HepG2 (cell line): ENCODE measurements at regions not wholly inside any gene's neighbourhood (a gene's known extent, or its start where the extent isn't known, plus 50 kb on each side); places are given as distances from the start of the nearest gene placed in this dataset.

ENCODE experiments used
- CTCF ChIP-seq: sonication (generic); formaldehyde crosslinking; IDR thresholded peaks from 2 replicates; pipeline ENCODE4 v1.5.0; 2020; ENCODE audit warnings: mild to moderate bottlenecking, missing genetic modification reagents, moderate library complexity
- E2F2 ChIP-seq: sonication (generic); formaldehyde crosslinking; IDR thresholded peaks from 2 replicates; pipeline ENCODE4 v1.4.0; 2020; ENCODE audit warnings: missing genetic modification reagents, borderline replicate concordance
- EZH2 ChIP-seq: conservative IDR thresholded peaks from 2 replicates; pipeline ENCODE4 v1.6.1; 2012; ENCODE audit warnings: mild to moderate bottlenecking, low read depth, low read length, moderate library complexity
- FOXJ3 ChIP-seq: sonication (generic); formaldehyde crosslinking; IDR thresholded peaks from 2 replicates; pipeline ENCODE4 v1.4.0; 2020; ENCODE audit warnings: missing genetic modification reagents, mild to moderate bottlenecking, borderline replicate concordance
- GTF3A ChIP-seq: sonication (generic); formaldehyde crosslinking; conservative IDR thresholded peaks from 2 replicates; pipeline ENCODE4 v1.4.0; 2020; ENCODE audit warnings: mild to moderate bottlenecking, missing genetic modification reagents
- HBP1 ChIP-seq: IDR thresholded peaks from 2 replicates; pipeline ENCODE4 v1.6.1; 2016; ENCODE audit warnings: low read depth, control low read depth
- HDAC2 ChIP-seq: sonication (generic); formaldehyde crosslinking; IDR thresholded peaks from 2 replicates; pipeline ENCODE4 v1.4.0; 2020; ENCODE audit warnings: missing genetic modification reagents
- MAFF ChIP-seq: IDR thresholded peaks from 2 replicates; pipeline ENCODE4 v1.6.1; 2011; ENCODE audit warnings: low read depth, low read length, improper control_type of control experiment
- MAX ChIP-seq: IDR thresholded peaks from 2 replicates; pipeline ENCODE4 v1.6.1; 2012; ENCODE audit warnings: inconsistent platforms
- NR3C1 ChIP-seq: sonication (generic); formaldehyde crosslinking; IDR thresholded peaks from 2 replicates; pipeline ENCODE4 v1.4.0; 2020; ENCODE audit warnings: missing genetic modification reagents
- RXRA ChIP-seq: sonication (generic); formaldehyde crosslinking; IDR thresholded peaks from 2 replicates; pipeline ENCODE4 v1.5.1; 2020; ENCODE audit warnings: missing genetic modification reagents
- ZBTB8A ChIP-seq: sonication (generic); formaldehyde crosslinking; IDR thresholded peaks from 2 replicates; pipeline ENCODE4 v1.4.0; 2020; ENCODE audit warnings: mild to moderate bottlenecking, low read depth, missing genetic modification reagents, borderline replicate concordance
- ZMYM3 ChIP-seq: sonication (generic); formaldehyde crosslinking; IDR thresholded peaks from 2 replicates; pipeline ENCODE4 v1.5.1; 2020; ENCODE audit warnings: mild to moderate bottlenecking, missing genetic modification reagents
- TF ChIP-seq, protein P1 (sequence below): sonication (generic); formaldehyde crosslinking; IDR thresholded peaks from 2 replicates; pipeline ENCODE4 v1.4.0; 2020; ENCODE audit warnings: missing genetic modification reagents

GRCh38 chr18:44396550-44396949 is 284.1 kb upstream of the SETBP1 start:
- TF ChIP-seq MAX = no peak
- TF ChIP-seq CTCF (CRISPR knock-in tag) = no peak
- TF ChIP-seq GTF3A (CRISPR knock-in tag) = no peak
- TF ChIP-seq ZBTB8A = no peak
- no peak for TF ChIP-seq HBP1
- TF ChIP-seq ZMYM3 (CRISPR knock-in tag) = no peak
- TF ChIP-seq, protein P1, sequence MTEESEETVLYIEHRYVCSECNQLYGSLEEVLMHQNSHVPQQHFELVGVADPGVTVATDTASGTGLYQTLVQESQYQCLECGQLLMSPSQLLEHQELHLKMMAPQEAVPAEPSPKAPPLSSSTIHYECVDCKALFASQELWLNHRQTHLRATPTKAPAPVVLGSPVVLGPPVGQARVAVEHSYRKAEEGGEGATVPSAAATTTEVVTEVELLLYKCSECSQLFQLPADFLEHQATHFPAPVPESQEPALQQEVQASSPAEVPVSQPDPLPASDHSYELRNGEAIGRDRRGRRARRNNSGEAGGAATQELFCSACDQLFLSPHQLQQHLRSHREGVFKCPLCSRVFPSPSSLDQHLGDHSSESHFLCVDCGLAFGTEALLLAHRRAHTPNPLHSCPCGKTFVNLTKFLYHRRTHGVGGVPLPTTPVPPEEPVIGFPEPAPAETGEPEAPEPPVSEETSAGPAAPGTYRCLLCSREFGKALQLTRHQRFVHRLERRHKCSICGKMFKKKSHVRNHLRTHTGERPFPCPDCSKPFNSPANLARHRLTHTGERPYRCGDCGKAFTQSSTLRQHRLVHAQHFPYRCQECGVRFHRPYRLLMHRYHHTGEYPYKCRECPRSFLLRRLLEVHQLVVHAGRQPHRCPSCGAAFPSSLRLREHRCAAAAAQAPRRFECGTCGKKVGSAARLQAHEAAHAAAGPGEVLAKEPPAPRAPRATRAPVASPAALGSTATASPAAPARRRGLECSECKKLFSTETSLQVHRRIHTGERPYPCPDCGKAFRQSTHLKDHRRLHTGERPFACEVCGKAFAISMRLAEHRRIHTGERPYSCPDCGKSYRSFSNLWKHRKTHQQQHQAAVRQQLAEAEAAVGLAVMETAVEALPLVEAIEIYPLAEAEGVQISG (CRISPR knock-in tag) = no peak
- no peak for TF ChIP-seq HDAC2 (CRISPR knock-in tag)
- TF ChIP-seq MAFF = no peak
- TF ChIP-seq NR3C1 (CRISPR knock-in tag) = no peak
- no peak for TF ChIP-seq EZH2
- TF ChIP-seq E2F2 (CRISPR knock-in tag) = no peak
- no peak for TF ChIP-seq RXRA (CRISPR knock-in tag)
- TF ChIP-seq FOXJ3 (CRISPR knock-in tag) = no peak
